ENCODE measurements at regions not wholly inside any gene's neighbourhood (a gene's known extent, or its start where the extent isn't known, plus 50 kb on each side); places are given as distances from the start of the nearest gene placed in this dataset.

GRCh38 chr5:10921160-10921559, 160.1 kb upstream of the DAP start:
- no peak for TF ChIP-seq CTCF (conservative IDR thresholded peaks at IDR 0.05)
- no peak for DNase-seq (ENCODE audit: low read depth, low spot score)
- Mint-ChIP-seq H3K27ac (ENCODE audit: unreplicated experiment) (no peak overlapping the region), H3K9me3 (peaks cover 2% of the 10 kb centered on the region), H3K27me3 (ENCODE audit: low read depth) (no peaks in the 10 kb centered on the region), H3K4me3 (no peak overlapping the region), H3K4me1 (peaks cover 16% of the 10 kb centered on the region), H3K36me3 (ENCODE audit: low read depth) (no peaks in the 10 kb centered on the region)

GRCh38 chr5:10920400-10920799, 159.4 kb upstream of the DAP start:
- no peak for TF ChIP-seq CTCF (conservative IDR thresholded peaks at IDR 0.05)
- DNase-seq (ENCODE audit: low read depth, low spot score) = no peak
- H3K27me3 Mint-ChIP-seq (ENCODE audit: low read depth) = no peaks in the 10 kb centered on the region
- H3K27ac Mint-ChIP-seq (ENCODE audit: unreplicated experiment) = no peak overlapping the region
- H3K36me3 Mint-ChIP-seq (ENCODE audit: low read depth) = no peaks in the 10 kb centered on the region
- peaks cover 2% of the 10 kb centered on the region for H3K9me3 Mint-ChIP-seq
- no peak overlapping the region for H3K4me3 Mint-ChIP-seq
- peaks cover 16% of the 10 kb centered on the region for H3K4me1 Mint-ChIP-seq

- H3K27me3 Mint-ChIP-seq (ENCODE audit: low read depth) = no peaks in the 10 kb centered on the region
- no peak for DNase-seq (ENCODE audit: low read depth, low spot score)
- peaks cover 2% of the 10 kb centered on the region for H3K9me3 Mint-ChIP-seq
- H3K4me1 Mint-ChIP-seq = peaks cover 8% of the 10 kb centered on the region
- no peak for TF ChIP-seq CTCF (conservative IDR thresholded peaks at IDR 0.05)
- H3K36me3 Mint-ChIP-seq (ENCODE audit: low read depth) = no peaks in the 10 kb centered on the region
- H3K27ac Mint-ChIP-seq (ENCODE audit: unreplicated experiment) = no peak overlapping the region
- no peak overlapping the region for H3K4me3 Mint-ChIP-seq
Observed at GRCh38 chr5:10914741-10915480, 153.9 kb upstream of the DAP start.

DNA sequence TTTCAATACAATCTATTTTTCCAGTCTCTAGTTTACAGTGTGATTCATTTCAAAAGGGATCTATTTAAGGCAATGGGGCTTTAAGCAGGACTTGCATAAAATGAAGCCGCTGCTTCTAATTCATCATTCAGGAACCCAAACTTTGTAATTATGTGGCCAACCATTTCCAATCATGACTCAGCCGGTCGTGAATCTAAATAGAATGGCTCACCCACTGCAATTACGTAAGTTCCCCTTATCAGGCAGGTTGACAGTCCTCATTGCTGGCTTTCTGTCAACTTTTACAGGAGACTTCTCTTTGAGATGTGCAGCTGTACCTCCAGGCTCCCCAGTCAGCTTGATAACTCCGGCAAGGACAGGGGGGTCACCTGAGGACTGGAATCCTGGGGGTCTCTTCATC, 152.8 kb upstream of the DAP start:
- no peak for DNase-seq (ENCODE audit: low read depth, low spot score)
- H3K4me3 Mint-ChIP-seq = no peak overlapping the region

DNA sequence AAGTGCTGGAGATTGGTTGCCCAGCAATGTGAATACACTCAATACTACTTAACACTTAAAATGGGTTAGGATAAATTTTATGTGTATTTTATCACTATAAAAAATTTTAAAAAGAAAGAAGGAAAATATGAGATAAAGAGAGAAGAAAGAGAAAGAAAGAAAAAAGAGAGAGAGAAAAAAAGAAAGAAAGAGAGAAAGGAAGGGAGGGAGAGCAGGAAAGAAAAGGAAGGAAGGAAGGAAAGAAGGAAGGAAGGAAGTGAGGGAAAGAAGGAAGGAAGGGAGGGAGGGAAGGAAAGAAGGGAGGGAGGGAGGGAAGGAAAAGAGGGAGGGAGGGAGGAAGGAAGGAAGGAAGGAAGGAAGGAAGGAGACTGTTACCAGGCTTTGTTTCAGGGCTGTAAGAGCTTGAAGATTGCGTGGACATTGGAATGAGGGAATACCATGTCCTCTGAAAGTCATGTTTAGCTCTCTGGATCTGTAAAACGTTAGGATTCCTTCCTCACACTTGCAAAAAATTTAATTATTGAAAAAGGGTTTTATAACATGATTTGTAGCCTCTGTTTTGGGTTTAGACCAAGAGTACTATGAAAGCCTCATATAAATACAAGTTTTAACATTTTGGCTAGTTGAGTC, 152.3 kb upstream of the DAP start:
- Mint-ChIP-seq H3K36me3 (ENCODE audit: low read depth) (no peaks in the 10 kb centered on the region), H3K4me1 (peaks cover 4% of the 10 kb centered on the region), H3K27ac (ENCODE audit: unreplicated experiment) (no peak overlapping the region), H3K4me3 (no peak overlapping the region), H3K27me3 (ENCODE audit: low read depth) (no peaks in the 10 kb centered on the region), H3K9me3 (peaks cover 3% of the 10 kb centered on the region)
- DNase-seq (ENCODE audit: low read depth, low spot score) = no peak
- TF ChIP-seq CTCF (conservative IDR thresholded peaks at IDR 0.05) = no peak

More for the DNA sequence above, 152.8 kb upstream of the DAP start:
- H3K4me1 Mint-ChIP-seq = peaks cover 8% of the 10 kb centered on the region
- no peak overlapping the region for H3K27ac Mint-ChIP-seq (ENCODE audit: unreplicated experiment)
- TF ChIP-seq CTCF (conservative IDR thresholded peaks at IDR 0.05) = no peak
- H3K27me3 Mint-ChIP-seq (ENCODE audit: low read depth) = no peaks in the 10 kb centered on the region
- peaks cover 2% of the 10 kb centered on the region for H3K9me3 Mint-ChIP-seq
- no peaks in the 10 kb centered on the region for H3K36me3 Mint-ChIP-seq (ENCODE audit: low read depth)

Data from neural crest cell (in vitro differentiated cells).